H1 (cell line): ENCODE measurements at regions not wholly inside any gene's neighbourhood (a gene's known extent, or its start where the extent isn't known, plus 50 kb on each side); places are given as distances from the start of the nearest gene placed in this dataset.

Experiments used
- CHD2 ChIP-seq: IDR thresholded peaks from 2 replicates; pipeline ENCODE4 v1.6.1; 2012; ENCODE audit warnings: low read length, improper control_type of control experiment
- CTCF ChIP-seq, 3 experiments: IDR thresholded peaks; 1 replicate in 2 of 3; 2 replicates in 1 of 3; pipeline versions ENCODE4 v1.5.1 to v1.6.1; 2011; ENCODE audit warnings: low read length in 3 of 3, mild to moderate bottlenecking in 3 of 3, inconsistent platforms in 2 of 3, low read depth in 1 of 3, moderate library complexity in 1 of 3; ENCODE audit not compliant: insufficient read depth in 1 of 3; ENCODE audit errors: control extremely low read depth in 1 of 3
- EGR1 ChIP-seq: IDR thresholded peaks from 2 replicates; pipeline ENCODE4 v1.6.1; 2011; ENCODE audit warnings: low read depth, low read length, borderline replicate concordance
- EZH2 ChIP-seq: fragments of 200-600 bp; sonication (generic); IDR thresholded peaks from 2 replicates; pipeline ENCODE4 v1.7.1; 2012; ENCODE audit warnings: low read depth, mild to moderate bottlenecking, moderate library complexity, low read length, inconsistent platforms; ENCODE audit not compliant: severe bottlenecking
- RBBP5 ChIP-seq: IDR thresholded peaks from 2 replicates; pipeline ENCODE4 v1.7.1; 2012; ENCODE audit warnings: low read depth, mild to moderate bottlenecking, inconsistent platforms, low read length, moderate library complexity, borderline replicate concordance
- SIN3A ChIP-seq, 2 experiments: IDR thresholded peaks in 1 of 2; conservative IDR thresholded peaks in 1 of 2; 2 replicates each; pipeline ENCODE4 v1.6.1; 2011 to 2012; ENCODE audit warnings: low read length in 2 of 2, improper control_type of control experiment in 1 of 2, low read depth in 1 of 2, mild to moderate bottlenecking in 1 of 2

GRCh38 chr18:27789406-27789805 is 387.5 kb downstream of the CDH2 start:
- TF ChIP-seq CTCF (IDR thresholded peaks at IDR 0.05; ENCODE audit: control extremely low read depth in 1 of 3, insufficient read depth in 1 of 3, low read depth in 1 of 3, low read length in 3 of 3) (no peak), CHD2 (no peak), SIN3A (conservative IDR thresholded peaks at IDR 0.05 in 1 of 2, IDR thresholded peaks at IDR 0.05 in 1 of 2; ENCODE audit: low read depth in 1 of 2, low read length in 2 of 2) (no peak), EZH2 (no peak), EGR1 (no peak), RBBP5 (no peak)
